Gastroesophageal sphincter (tissue), 4 donors: ENCODE measurements at regions not wholly inside any gene's neighbourhood (a gene's known extent, or its start where the extent isn't known, plus 50 kb on each side); places are given as distances from the start of the nearest gene placed in this dataset.

ENCODE experiments used
- ATAC-seq: fragments of 150-250 bp; one replicate; pipeline ENCODE4 v1.9.1; 2016; ENCODE audit warnings: mild to moderate bottlenecking, moderate library complexity
- H3K27ac ChIP-seq, 4 donors: fragments of 200-600 bp; sonication (generic) in 3 of 4; 1 replicate in 3 of 4; 2 replicates in 1 of 4; pipeline ENCODE4 v1.5.1; 2016 to 2019
- H3K27me3 ChIP-seq: fragments of 200-600 bp; sonication (generic); one replicate; pipeline ENCODE4 v1.5.1; 2019
- H3K36me3 ChIP-seq, 2 donors: fragments of 200-600 bp; sonication (generic); one replicate each; pipeline ENCODE4 v1.5.1; 2019; ENCODE audit warnings: control low read depth in 1 of 2
- H3K4me1 ChIP-seq, 3 donors: fragments of 200-600 bp; sonication (generic); 1 replicate in 2 of 3; 2 replicates in 1 of 3; pipeline ENCODE4 v1.5.1; 2016 to 2019; ENCODE audit warnings: control low read depth in 2 of 3
- H3K4me3 ChIP-seq, 2 donors: fragments of 200-600 bp; sonication (generic); one replicate each; pipeline ENCODE4 v1.5.1; 2019; ENCODE audit warnings: mild to moderate bottlenecking in 1 of 2, moderate library complexity in 1 of 2
- H3K9me3 ChIP-seq, 3 donors: fragments of 200-600 bp; sonication (generic); one replicate each; pipeline ENCODE4 v1.5.1; 2017 to 2019; ENCODE audit warnings: control low read depth in 2 of 3
- EP300 ChIP-seq: sonication (generic); formaldehyde crosslinking; IDR thresholded peaks from one replicate; pipeline ENCODE4 v1.6.1; 2017; ENCODE audit warnings: antibody characterized with exemption, mild to moderate bottlenecking
- POLR2A ChIP-seq, 2 donors: fragments of 450-650 bp; IDR thresholded peaks; one replicate each; pipeline ENCODE4 v1.6.1; 2017; ENCODE audit warnings: antibody characterized with exemption in 2 of 2, mild to moderate bottlenecking in 2 of 2, moderate library complexity in 1 of 2
- POLR2AphosphoS5 ChIP-seq: sonication (generic); formaldehyde crosslinking; IDR thresholded peaks from one replicate; pipeline ENCODE4 v1.6.1; 2017; ENCODE audit warnings: antibody characterized with exemption
- WGBS, 2 donors: methylation state at CpG; one replicate each; pipeline ENCODE4 v1.1.5; 2018; ENCODE audit warnings: low coverage in 1 of 2; 5-methylcytosine and 5-hydroxymethylcytosine counted together
- TF ChIP-seq, protein P1 (sequence below), 4 experiments: fragments of 200-600 bp in 2 of 4; fragments of 450-650 bp in 2 of 4; sonication (generic) in 1 of 4; IDR thresholded peaks; one replicate each; pipeline ENCODE4 v1.5.1; 2017 to 2019; ENCODE audit warnings: antibody characterized with exemption in 4 of 4, mild to moderate bottlenecking in 2 of 4, moderate library complexity in 2 of 4

DNA sequence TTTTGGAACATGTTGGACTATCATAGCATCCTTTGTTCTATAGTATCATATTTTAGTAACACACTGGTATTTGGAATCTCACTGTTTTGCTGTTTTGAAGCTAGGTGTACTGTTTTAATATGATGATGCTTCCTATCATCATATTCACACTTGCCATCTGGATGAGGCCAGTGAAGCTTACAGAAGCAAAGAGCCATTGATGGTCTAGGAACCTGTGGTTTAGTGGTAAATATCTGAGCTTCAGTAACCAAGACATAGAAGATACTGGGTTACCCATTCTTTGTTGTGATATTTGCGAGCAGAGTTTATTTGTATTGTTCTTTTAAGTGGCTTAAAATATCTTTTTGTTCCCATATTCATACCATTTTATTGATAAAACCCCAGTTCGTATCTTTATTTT, 304.1 kb downstream of the SATB1 start:
- Histone ChIP-seq H3K4me1 (no peaks in the 10 kb centered on the region), H3K4me3 (no peak overlapping the region), H3K9me3 (no peaks in the 10 kb centered on the region), H3K27me3 (no peaks in the 10 kb centered on the region), H3K36me3 (no peaks in the 10 kb centered on the region), H3K27ac (no peak overlapping the region)
- 94 to 100% methylated on average over 2 of the region's 2 CpGs for WGBS, 2 donors
- TF ChIP-seq EP300 (no peak), POLR2A (IDR thresholded peaks at IDR 0.05) (no peak)
- TF ChIP-seq, protein P1, sequence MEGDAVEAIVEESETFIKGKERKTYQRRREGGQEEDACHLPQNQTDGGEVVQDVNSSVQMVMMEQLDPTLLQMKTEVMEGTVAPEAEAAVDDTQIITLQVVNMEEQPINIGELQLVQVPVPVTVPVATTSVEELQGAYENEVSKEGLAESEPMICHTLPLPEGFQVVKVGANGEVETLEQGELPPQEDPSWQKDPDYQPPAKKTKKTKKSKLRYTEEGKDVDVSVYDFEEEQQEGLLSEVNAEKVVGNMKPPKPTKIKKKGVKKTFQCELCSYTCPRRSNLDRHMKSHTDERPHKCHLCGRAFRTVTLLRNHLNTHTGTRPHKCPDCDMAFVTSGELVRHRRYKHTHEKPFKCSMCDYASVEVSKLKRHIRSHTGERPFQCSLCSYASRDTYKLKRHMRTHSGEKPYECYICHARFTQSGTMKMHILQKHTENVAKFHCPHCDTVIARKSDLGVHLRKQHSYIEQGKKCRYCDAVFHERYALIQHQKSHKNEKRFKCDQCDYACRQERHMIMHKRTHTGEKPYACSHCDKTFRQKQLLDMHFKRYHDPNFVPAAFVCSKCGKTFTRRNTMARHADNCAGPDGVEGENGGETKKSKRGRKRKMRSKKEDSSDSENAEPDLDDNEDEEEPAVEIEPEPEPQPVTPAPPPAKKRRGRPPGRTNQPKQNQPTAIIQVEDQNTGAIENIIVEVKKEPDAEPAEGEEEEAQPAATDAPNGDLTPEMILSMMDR (IDR thresholded peaks at IDR 0.05) = no peak
- ATAC-seq = no peak

DNA sequence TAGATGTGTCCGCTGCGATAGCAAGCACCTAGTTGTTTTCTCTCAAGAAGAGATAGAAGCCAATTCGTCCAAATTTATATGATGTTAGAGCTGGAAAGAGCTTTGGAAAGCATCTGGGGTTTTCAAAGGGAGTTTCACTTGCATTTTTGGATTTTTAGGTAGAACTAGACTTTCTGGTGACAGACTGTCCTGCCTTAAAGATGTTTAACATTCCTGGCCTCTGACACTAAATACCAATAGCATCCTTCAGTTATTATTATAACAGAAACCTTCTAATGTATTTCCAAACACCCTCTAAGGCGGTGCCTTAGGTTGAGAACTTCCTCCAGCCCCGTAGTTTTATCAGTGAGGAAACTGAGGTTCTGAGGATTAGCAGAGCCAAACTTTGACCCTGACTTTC, 305.3 kb downstream of the SATB1 start:
- WGBS, 2 donors = 71 to 80% methylated on average over 4 to 5 of the region's 5 CpGs
- no peaks in the 10 kb centered on the region for H3K27me3 ChIP-seq
- no peaks in the 10 kb centered on the region for H3K36me3 ChIP-seq
- H3K27ac ChIP-seq = no peak overlapping the region
- H3K9me3 ChIP-seq = no peaks in the 10 kb centered on the region
- TF ChIP-seq, protein P1 (IDR thresholded peaks at IDR 0.05) = no peak
- no peak for TF ChIP-seq POLR2AphosphoS5
- no peak for TF ChIP-seq EP300
- TF ChIP-seq POLR2A (IDR thresholded peaks at IDR 0.05) = no peak
- H3K4me1 ChIP-seq = no peaks in the 10 kb centered on the region
- H3K4me3 ChIP-seq = no peak overlapping the region
- no peak for ATAC-seq

DNA sequence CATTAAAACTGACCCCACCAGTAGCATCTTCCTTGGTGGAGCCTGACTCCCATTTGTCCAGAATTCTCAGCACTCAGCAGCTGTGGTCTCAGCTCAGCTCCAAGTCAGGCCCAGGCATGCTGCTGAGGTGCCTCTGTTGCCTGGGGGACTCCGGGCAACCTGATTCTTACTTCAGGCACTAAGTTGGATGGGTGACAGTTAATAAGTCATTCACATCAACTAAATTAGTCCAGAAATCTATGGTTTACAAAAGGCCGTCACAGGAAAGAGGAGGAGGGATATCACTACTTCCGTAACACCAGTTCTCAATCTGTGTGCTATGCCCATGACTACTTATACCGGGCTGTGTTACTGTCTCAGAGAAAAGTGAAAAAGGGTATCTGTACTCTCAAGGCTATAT, 310.2 kb downstream of the SATB1 start:
- no peak for ATAC-seq
- Histone ChIP-seq H3K9me3 (no peaks in the 10 kb centered on the region), H3K27ac (no peak overlapping the region), H3K36me3 (no peaks in the 10 kb centered on the region), H3K4me1 (no peaks in the 10 kb centered on the region), H3K4me3 (no peak overlapping the region), H3K27me3 (no peaks in the 10 kb centered on the region)
- 88 to 97% methylated on average over 3 of the region's 4 CpGs for WGBS, 2 donors
- TF ChIP-seq POLR2A (IDR thresholded peaks at IDR 0.05) (no peak), POLR2AphosphoS5 (no peak), EP300 (no peak)
- TF ChIP-seq, protein P1 (IDR thresholded peaks at IDR 0.05) = no peak

DNA sequence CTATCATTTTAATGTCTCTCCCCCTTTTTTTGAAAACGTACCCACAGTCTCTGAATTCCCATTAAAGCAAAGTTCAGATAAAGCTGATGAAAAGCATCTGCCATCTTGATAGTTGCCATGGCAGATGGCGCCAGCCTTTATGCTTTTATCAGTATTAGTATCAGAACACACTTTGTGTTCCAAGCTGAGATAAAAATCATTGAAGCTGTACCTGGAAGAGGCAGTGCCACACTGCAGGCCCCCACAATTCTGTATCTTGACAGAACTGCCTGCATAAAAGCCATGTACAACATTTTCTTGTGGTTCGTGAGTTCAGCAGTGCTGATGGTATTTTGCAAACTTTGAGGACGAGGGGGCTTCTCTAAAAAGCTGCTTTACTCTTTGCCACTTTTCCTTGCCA, 311.7 kb downstream of the SATB1 start:
- WGBS, 2 donors = 79% methylated on average over 2 to 4 of the region's 4 CpGs
- no peaks in the 10 kb centered on the region for H3K36me3 ChIP-seq
- H3K27me3 ChIP-seq = no peaks in the 10 kb centered on the region
- no peaks in the 10 kb centered on the region for H3K9me3 ChIP-seq
- H3K4me1 ChIP-seq = no peaks in the 10 kb centered on the region
- no peak overlapping the region for H3K27ac ChIP-seq
- TF ChIP-seq POLR2AphosphoS5 (no peak), POLR2A (IDR thresholded peaks at IDR 0.05) (no peak)
- TF ChIP-seq, protein P1 (IDR thresholded peaks at IDR 0.05) = no peak
- no peak for ATAC-seq
- H3K4me3 ChIP-seq = no peak overlapping the region

DNA sequence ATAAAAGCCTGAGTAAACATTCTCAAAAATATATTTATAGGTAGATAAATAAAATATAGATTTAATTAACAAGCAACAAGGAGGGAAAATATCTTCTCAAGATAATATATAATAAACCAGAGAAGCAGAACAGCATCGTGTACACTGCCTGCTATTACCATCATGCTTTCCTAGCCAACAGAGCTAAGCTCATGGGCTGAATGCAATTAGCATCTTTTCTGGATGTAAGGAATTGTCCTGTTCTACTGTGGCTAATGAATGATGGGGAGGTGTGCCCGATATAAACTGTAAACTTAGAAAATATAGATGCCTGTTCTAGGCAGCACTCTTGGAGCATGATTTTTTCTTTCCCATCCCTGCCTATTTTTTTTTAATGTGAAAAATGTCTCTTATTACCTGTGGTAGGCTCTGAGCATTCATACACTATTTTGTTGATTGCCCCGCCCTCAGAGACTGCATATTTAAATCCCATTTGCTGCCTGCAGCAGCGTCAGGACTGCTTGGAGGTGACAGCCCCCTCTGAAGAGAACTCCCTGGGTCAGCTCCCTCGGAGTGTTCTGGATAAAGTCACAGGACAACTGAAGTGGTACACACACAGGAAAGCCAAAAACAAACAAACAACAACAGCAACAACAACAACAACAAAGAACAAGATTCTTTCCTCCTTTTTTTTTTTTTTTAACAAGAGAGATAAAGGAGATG, 312.3 kb downstream of the SATB1 start:
- Histone ChIP-seq H3K4me3 (no peak overlapping the region), H3K9me3 (no peaks in the 10 kb centered on the region), H3K27me3 (no peaks in the 10 kb centered on the region), H3K36me3 (no peaks in the 10 kb centered on the region), H3K4me1 (no peaks in the 10 kb centered on the region), H3K27ac (no peak overlapping the region)
- TF ChIP-seq, protein P1 (IDR thresholded peaks at IDR 0.05) = no peak
- TF ChIP-seq POLR2A (IDR thresholded peaks at IDR 0.05) = no peak
- TF ChIP-seq POLR2AphosphoS5 = no peak
- no peak for TF ChIP-seq EP300
- no peak for ATAC-seq
- 60 to 67% methylated on average over 5 of the region's 5 CpGs for WGBS, 2 donors
